COLO668 (cell line): ENCODE measurements at regions not wholly inside any gene's neighbourhood (a gene's known extent, or its start where the extent isn't known, plus 50 kb on each side); places are given as distances from the start of the nearest gene placed in this dataset.
A peak's percentile ranks its signal among the peaks of the same experiment; 100 is the strongest.
"Not testable (repeated sequence)": the region's sequence is repeated elsewhere in the genome, so short reads cannot be mapped to it uniquely, and the experiment has no call there.

Experiments
- DNase-seq: peaks from one replicate; lab custom pipeline; 2025; ENCODE audit not compliant: unreplicated experiment; lab: John Stamatoyannopoulos, UW

DNA sequence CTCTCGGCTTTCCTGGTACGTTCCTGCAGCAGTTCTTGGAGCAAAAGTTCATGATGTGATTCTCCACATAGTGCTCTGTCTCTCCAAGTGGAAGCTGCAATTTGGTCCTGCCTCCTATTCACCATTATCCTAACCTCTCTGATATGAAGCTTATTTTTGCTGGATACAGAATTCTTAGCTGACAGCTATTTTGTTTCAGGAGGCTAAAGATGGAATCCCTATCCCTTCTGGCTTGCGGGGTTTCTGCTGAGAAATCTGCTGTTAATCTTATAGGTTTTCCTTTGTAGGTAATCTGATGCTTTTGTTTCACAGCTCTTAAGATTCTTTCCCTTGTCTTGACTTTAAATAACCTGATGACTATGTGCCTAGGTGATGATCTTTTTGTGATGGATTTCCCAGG lies 181.6 kb upstream of the VLDLR start:
- DNase-seq = no peak

DNA sequence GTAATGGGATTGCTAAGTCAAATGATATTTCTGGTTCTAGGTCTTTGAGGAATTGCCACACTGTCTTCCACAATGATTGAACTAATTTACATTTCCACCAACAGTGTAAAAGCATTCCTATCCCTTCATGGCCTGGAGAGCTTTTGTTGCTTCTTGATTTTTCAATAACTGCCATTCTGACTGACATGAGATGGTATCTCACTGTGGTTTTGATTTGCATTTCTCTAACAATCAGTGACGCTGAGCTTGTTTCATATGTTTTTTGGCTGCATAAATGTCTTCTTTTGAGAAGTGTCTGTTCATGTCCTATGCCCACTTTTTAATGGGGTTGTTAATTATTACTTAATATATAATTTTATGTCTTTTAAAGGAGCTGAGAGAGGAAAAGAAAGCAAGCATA lies 177.7 kb upstream of the VLDLR start:
- DNase-seq = not testable (repeated sequence)

DNA sequence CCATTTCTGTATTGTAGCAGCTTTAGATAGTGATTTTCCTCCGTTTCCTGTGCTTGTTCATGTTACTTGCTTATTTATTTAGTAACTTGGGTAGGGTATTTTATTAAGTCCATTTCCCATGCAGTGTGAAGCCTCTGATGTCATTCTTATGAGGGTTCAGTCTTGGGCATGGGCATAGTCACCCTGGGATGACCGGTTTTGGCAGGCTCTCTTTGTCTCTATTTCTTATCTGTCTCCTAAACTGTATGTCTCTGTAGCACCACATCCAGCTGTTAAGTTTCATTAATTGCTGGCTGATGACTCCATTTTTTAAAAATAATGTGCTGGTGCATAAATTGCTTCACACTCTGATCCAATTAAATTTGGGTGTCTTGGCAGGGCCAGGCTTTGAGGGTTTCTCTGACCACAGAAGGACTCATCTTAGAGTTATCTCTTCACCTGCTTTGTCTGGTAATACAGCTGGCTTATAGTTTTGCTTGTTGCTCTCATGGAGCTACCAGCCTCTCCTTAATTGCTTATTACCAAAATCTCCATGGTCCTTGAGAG lies 173.3 kb upstream of the VLDLR start:
- no peak for DNase-seq

DNA sequence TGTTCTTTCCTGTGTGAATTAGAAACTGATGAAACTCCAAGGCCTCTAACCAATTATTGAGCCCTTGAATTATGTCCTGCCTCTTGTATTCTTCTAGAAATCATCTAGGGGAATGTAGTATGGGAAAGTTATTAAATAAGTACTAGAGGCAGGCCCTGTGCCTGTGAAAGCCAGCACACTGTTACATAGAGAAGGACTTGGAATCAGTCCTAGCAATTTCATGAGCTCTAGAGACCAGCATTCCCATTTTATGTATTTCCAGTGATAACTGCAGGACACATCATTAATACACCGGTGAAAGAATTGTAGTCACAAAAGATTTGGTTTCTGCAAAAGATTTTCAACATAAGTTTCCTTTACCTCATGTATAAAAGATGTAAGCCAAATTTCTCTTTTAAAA lies 168.5 kb upstream of the VLDLR start:
- no peak for DNase-seq

DNA sequence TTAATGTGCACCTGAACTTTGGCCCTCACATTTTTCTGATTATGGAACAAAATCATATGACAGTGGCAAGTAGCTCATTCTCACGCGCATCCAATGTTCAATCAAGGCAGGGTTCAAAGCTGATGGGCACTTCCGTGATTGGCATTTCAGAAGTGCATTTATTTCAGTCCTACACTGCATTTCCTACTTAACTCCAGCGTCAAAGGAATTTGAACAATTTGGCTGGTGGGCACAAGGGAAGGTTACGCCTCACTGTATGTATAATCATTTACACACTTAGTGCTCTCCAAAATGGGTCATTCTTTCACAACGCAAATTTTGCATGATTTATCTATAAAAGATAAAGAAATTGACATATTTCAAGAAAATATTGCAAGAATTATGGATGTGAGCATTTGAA lies 167.9 kb upstream of the VLDLR start:
- DNase-seq = no peak

DNA sequence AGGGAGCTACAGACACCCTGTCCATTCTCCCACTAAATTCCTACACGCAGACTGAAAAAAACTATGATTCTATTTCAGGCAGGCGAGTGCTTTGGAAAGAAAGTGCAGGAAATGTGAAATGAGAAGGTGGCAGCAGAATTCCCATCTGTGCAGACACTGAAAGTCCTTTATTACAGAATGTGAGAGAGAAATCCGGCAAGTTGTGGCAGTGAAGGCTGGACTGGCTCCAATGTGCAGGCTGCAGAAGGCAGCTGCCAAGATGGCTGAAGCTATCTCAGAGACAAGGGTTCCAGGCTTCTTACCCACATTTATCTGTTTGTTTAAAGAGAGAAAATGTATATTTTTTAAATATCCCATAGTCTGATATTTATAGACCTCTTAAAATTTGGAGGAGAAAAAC lies 161.8 kb upstream of the VLDLR start:
- no peak for DNase-seq

DNA sequence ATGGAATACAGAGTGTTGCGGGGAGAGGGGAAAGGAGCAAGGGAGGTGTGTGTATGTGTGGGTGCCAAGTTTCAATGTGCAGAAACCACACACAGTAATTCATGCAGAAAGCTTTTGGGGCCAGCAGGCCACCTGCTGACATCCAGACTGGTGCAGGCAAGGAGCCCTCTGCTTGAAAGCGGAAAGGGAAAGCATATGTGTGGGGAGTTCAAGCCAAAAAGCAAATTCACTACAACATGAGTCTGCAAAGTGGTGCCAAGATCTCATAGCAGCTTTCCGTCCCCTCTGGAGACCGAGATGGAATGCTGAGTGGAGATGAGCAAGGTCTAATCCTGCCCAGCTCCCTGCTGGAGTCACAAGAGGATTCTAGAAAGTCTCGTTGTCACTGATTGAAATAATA lies 159.7 kb upstream of the VLDLR start:
- peak; percentile 14 for DNase-seq

DNA sequence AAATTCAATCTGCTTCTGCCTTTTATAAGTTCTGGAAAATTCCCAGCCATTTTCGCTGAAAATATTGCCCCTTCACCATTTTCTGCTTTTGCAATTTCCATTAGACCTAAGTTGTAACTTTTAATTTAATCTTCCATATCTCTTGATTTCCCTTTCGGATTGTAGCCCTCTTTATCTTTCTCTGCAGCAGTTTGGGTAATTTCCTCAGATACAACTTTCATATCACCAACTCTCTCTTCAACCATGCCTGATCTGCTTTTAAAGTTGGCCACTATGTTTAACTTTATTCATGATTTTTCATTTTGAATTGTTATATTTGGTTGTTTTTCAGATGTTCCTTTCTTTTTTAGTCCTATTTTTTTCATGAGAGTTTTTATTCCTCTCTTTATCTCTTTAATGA lies 157.0 kb upstream of the VLDLR start:
- DNase-seq = no peak

DNA sequence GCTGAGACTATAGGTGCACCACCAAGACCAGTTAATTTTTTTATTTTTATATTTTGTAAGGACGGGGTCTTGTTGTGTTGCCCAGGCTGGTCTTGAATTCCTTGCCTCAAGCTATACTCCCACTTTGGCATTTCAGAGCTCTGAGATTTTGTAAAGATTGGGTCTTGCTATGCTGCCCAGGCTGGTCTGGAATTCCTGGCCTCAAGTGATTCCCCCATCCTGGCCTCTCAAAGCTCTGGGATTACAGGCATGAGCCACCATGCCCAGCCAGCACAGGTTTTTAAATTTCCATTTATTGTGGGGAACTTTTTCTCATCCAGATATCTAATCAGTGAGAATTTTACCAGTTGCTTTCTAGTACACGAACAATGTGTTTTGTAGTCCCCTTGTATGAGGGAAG lies 156.1 kb upstream of the VLDLR start:
- no peak for DNase-seq

DNA sequence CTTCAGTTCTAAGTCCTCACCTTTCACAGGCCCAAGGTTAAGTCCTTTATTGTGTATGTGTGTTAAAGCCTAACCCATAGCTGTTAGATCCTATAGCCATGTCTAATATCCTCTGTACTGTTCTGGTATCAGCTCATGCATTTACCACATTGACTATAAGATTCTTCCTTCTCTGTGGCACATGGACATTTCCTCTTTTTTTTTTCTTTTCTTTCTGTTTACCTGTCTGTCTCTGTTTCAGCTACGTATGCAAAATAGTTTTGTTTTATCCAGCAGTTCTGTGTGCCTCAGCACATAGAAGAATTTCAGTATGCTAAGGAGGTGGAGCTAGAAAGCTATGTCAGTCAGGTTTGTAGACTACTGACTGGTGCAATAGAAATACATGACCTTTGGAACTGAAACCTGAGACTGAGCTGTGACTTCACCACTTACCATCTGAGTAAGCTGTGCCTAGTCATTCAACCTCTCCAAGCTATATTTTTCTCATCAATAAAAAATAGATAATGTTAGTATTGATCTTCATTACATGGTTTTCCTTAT lies 155.6 kb upstream of the VLDLR start:
- peak; percentile 70 for DNase-seq

DNA sequence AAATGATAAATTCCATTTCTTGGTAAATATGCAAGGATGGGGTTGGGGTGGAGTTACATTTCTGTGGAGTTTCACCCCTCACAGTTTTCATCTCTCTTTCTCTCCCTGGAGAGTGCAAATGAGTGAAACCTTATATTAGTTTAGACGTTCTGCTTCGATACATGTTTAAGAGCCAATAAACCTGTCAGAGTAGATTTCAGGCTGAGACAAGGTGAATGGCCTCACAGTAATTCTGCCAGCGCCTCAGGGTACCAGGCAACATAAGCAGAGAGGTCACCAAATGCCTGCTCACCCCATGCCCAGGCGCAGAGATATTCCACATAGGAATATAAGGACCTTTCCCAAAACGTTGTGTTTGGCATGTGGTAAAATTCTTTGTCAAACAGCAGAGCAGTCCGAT lies 154.9 kb upstream of the VLDLR start:
- peak; percentile 81 for DNase-seq

DNA sequence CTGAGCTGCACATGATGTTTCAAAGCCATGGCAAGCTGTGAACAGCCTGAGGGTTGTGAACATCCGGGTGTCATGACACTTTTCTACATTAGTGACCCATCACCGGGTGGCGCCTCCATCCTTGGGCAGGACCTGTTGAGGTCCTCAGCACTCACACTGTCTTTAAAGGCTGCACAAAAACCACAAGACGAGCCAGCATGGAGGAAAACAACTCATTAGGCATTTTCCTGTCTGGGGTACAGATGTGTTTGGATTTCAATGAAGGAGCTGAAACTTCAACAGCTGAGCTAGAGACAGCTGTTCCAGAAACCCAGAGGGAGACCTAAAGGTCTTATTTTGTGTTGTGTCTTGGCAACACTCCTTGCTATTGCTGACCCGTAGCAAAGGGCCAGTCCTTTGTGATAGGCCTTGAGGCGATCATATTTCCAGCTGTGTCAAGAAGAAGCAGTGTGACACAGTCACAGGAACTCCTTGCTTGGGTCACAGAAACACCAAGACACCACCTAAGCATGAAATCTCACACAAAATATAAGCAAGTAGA lies 151.8 kb upstream of the VLDLR start:
- DNase-seq = peak; percentile 53

DNA sequence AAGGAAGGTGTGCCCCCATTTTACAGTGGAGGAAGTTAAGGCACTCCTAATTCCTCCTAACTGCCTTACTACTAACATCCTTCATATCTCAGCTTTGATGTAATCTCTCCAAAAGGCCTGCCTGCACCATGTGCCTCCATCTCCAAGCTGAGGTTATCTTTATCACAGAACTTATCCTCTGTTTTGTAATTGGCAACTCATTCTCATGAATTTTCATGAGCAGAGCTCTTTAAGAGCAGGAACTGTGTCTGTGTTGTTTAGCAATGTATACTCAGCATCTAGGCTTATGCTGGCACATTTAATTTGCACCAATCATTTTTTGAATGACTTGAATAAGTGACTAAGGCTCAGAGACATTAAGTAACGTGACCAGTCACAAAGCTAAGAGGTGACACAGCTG lies 147.9 kb upstream of the VLDLR start:
- DNase-seq = no peak

DNA sequence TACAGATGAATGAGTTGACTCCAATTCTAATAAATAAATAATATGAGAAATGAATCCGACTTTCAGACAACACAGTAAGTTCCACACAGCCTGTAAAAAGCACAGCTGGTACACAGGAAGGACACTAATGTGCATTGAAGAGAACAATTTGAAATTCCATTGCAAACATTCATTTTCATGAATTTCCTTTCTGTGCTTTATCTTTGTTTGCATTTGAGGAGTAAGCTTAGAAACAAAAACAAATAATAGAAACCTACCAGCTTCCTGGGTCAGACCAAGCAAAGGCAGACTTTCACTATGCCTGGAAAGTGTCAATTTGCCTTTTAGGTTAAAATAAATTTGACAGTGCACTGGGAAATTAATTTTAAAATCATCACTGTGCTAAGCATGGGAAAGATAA lies 143.8 kb upstream of the VLDLR start:
- no peak for DNase-seq

DNA sequence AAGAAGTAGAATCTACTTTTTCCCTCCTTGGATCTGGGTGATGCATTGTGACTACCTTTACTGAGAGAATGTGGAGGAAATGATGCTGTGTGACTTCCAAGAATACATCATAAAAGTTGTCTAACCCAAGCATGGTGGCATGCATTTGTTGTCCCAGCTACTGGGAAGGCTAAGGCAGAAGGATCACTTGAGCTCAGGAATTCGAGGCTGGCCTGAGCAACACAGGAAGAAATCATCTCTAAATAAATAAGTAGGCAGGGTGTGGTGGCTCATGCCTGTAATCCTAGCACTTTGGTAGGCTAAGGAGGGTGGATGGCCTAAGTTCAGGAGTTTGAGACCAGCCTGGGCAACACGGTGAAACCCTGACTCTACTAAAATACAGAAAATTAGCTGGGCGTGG lies 143.2 kb upstream of the VLDLR start:
- no peak for DNase-seq

DNA sequence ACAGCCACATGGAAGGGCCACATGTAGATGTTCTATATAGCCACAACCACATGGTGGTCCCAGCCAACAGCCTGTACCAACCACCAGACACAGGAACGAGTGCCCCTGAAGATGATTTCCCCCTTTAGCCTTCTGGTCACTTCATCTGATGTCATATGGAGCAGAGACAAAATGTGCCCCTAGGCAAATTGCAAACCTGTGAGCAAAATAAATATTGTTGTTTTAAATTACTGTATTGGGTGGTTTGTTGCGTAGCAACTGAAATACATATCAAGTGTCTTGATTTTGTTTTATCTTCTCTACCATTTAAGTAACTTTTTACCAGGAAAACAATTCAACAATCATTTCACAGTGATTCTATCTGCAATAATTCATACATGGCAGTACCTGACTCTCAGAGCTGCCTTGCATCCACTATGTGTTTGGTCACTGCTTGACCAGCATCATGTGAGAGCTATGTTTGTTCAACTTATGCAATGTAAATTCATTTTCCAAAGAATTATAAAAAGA lies 142.5 kb upstream of the VLDLR start:
- DNase-seq = peak; percentile 11

DNA sequence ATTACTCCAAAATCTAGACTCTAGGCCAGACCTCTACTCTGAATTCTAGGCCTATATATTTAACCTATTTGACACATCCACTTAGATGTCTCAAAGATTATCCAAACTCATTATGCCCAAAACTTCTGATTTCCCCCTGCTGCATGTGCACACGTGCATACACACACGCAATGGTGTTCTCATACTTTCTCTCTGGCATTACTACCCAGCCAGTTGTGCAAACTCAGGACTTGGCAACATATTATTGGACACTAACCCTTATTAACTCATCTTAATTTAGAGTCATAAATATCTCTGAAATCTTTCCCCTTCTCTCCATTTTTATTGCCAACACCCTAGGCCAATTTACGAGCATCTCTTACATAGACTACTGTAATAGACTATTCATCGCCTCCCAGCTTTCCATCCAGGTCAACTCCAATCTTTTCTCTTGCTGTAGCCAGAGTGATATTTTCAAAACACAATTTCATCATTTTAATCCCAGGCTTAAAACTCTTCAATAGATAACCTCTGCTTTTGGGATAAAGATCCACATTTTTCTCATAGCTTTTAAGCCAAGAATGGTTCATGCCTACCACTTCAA lies 141.2 kb upstream of the VLDLR start:
- no peak for DNase-seq

DNA sequence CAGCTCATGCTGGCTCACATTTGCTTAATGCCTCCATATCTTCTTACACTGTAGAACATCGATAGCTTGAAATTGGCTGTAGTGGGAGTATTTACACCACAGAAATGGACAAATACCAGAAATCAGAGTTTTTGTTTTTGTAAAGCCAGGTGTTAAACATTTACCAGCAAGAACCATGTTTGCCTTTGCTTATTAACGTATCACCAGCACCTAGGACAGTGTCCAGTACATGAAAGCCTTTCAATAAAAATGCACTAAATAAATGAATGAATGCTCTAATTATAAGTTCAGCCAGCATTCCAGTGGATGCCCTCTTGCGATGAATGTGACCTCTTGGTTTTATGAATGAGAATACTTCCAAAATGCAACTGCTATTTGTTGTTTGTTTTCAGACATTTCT lies 140.4 kb upstream of the VLDLR start:
- DNase-seq = no peak

DNA sequence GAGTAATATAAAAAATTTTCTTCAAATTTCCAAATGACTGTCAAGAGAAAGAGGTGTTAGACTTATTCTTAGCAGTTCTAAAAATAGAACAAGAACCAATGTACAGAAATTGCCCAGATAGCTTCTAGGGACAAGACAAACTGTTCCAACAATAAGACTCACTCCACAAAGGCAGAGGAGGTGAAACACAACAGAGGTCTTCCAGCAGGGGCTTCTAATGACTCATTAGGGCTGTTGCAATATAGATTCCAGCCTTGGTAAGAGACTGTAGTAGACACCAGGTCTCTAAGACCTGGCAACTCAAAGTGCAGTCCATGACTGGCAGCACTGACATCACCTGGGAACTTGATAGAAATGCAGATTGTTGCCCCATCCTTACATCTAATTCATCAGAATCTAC lies 134.6 kb upstream of the VLDLR start:
- DNase-seq = no peak

DNA sequence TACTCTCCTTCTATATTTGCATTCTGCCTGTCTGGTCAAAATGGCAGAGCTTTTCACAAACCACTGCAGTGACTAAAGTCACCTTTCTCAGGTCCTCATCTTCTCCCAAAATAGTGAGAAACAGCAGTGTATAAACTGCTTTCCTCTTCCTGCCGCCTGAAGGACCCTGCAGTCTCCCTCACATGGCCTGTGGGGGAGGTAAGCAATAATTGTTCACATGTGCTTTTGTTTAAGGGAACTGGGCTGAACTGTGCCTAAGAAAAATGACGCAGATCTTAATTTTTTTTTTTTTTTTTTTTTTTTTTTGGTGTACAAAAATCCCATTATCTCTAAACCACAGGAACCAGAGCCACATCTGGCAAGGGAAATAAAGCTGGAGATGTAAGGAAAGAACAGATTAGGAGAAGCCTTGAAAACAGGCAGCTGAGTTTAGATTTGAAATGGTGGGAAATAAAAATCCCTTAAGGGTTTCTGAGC lies 131.7 kb upstream of the VLDLR start:
- no peak for DNase-seq

DNA sequence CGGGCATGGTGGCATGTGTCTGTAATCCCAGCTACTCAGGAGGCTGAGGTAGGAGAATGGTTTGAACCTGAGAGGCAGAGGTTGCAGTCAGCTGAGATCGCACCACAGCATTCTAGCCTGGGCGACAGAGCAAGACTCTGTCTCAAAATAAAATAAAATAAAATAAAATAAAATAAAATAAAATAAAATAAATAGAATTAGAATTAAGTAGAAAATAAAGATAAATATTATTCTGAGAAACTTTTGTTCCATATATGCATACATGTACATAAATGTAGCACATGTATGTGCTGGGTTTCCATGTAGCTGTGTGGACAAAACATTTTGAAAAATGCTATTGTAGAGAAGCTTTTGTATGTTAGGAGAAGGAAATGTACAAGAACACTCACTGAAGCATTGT lies 129.4 kb upstream of the VLDLR start:
- DNase-seq = no peak

DNA sequence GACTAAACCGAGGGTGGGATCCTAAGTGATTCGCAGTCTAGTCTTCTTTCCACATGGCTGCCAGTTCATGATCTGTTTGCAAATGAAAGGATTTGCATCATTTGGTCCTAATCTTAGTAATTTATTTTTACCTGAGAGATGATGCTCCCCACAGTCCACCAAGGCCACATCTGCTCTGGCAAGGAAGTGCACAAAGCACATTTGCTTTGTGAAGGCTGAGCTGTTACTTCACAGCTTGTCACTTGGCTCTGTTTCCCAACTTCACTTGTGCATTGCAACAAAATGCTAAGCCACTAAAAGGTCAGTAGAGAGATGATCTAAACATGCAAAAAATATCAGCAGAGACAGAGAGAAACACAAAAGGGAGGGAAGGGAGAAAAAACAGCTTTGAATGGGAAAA lies 128.5 kb upstream of the VLDLR start:
- no peak for DNase-seq

DNA sequence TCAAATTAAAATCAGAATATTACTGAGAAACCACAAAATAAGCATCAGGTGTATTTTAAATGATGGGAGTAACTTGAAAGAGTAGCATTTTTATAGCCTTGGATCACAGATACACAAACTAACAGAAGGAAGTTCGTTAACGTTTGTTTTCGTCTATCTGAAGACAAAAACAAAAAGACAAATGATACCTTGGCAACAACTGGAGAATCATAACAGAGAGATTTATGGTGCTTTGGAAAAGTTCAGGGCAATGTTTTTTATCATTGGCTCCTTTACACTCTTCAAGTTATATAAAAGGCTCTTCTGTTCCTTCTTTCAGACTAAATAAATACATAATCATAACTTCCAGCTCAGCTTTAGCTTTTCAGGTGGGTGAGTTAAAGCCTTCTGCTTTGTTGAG lies 128.1 kb upstream of the VLDLR start:
- DNase-seq = no peak
